Mucosa of descending colon (tissue), 3 donors: ENCODE measurements at regions not wholly inside any gene's neighbourhood (a gene's known extent, or its start where the extent isn't known, plus 50 kb on each side); places are given as distances from the start of the nearest gene placed in this dataset.

Source experiments
- ATAC-seq: fragments of 200-7000 bp; cut with Tn5 transposase; one replicate; pipeline ENCODE4 v1.9.1; 2020; ENCODE audit warnings: mild to moderate bottlenecking, moderate library complexity
- DNase-seq, 3 donors: peaks; one replicate each; pipeline ENCODE4 v3.0.0-alpha.2; 2020
- H3K36me3 ChIP-seq: fragments of 200-600 bp; one replicate; pipeline ENCODE4 v1.8.0; 2021; ENCODE audit warnings: low read depth, mild to moderate bottlenecking
- H3K4me1 ChIP-seq: fragments of 200-600 bp; one replicate; pipeline ENCODE4 v1.8.0; 2021; ENCODE audit warnings: low read depth, mild to moderate bottlenecking
- H3K4me3 ChIP-seq: fragments of 200-600 bp; one replicate; pipeline ENCODE4 v1.8.0; 2021; ENCODE audit warnings: mild to moderate bottlenecking
- H3K9me3 ChIP-seq: fragments of 200-600 bp; one replicate; pipeline ENCODE4 v1.8.0; 2021; ENCODE audit warnings: mild to moderate bottlenecking
- intact Hi-C, 2 donors: fragments of 100-400 bp; cut with DNase I in 1 of 2; cut with micrococcal nuclease in 1 of 2; formaldehyde crosslinking; loops; one replicate each; pipeline versions ENCODE4 v1.11.0 to v1.11.1; 2022; cut with DNase I, micrococcal nuclease
- TF ChIP-seq, protein P1 (sequence below): fragments of 200-600 bp; IDR thresholded peaks from one replicate; pipeline ENCODE4 v1.8.0; 2022; ENCODE audit warnings: antibody characterized with exemption, mild to moderate bottlenecking
- donor health status: DM: no; HTN: no; CAD: no; lungs with moderate emphysema.
- donor health status: DM: no; HTN: no; CAD: no.
- donor health status: DM: no; HTN: yes; CAD: no.

DNA sequence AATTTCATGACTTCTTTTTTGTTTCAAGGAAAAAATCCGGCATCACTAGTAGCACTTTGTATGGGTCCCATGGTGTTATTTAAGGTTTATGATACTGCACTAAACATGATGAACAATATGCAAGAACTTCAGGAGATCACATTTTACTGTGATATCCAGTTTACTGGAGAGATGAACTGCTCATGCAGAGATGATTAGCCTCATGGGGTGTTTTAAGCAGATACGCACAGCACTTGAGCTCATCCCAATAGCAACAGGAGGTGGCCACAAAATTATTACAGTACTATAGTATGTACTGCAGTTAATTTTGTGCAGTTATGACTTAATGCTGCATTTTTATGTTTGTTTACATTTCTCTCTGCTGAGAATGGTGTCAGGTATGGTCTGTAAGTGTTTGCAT lies 303.7 kb upstream of the PCDH15 start:
- Histone ChIP-seq H3K4me3 (no peak overlapping the region), H3K4me1 (no peaks in the 10 kb centered on the region), H3K36me3 (no peaks in the 10 kb centered on the region), H3K9me3 (no peaks in the 10 kb centered on the region)
- TF ChIP-seq, protein P1, sequence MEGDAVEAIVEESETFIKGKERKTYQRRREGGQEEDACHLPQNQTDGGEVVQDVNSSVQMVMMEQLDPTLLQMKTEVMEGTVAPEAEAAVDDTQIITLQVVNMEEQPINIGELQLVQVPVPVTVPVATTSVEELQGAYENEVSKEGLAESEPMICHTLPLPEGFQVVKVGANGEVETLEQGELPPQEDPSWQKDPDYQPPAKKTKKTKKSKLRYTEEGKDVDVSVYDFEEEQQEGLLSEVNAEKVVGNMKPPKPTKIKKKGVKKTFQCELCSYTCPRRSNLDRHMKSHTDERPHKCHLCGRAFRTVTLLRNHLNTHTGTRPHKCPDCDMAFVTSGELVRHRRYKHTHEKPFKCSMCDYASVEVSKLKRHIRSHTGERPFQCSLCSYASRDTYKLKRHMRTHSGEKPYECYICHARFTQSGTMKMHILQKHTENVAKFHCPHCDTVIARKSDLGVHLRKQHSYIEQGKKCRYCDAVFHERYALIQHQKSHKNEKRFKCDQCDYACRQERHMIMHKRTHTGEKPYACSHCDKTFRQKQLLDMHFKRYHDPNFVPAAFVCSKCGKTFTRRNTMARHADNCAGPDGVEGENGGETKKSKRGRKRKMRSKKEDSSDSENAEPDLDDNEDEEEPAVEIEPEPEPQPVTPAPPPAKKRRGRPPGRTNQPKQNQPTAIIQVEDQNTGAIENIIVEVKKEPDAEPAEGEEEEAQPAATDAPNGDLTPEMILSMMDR, result no peak
- intact Hi-C loops, result no loop called here
- DNase-seq (no peak), ATAC-seq (no peak)

GRCh38 chr10:55098452-55098851 lies 297.4 kb upstream of the PCDH15 start:
- TF ChIP-seq, protein P1, result no peak
- no peaks in the 10 kb centered on the region for H3K9me3 ChIP-seq
- H3K36me3 ChIP-seq, result no peaks in the 10 kb centered on the region
- no peaks in the 10 kb centered on the region for H3K4me1 ChIP-seq
- H3K4me3 ChIP-seq, result no peak overlapping the region
- DNase-seq (no peak), ATAC-seq (no peak)
- intact Hi-C loops, result no loop called here

DNA sequence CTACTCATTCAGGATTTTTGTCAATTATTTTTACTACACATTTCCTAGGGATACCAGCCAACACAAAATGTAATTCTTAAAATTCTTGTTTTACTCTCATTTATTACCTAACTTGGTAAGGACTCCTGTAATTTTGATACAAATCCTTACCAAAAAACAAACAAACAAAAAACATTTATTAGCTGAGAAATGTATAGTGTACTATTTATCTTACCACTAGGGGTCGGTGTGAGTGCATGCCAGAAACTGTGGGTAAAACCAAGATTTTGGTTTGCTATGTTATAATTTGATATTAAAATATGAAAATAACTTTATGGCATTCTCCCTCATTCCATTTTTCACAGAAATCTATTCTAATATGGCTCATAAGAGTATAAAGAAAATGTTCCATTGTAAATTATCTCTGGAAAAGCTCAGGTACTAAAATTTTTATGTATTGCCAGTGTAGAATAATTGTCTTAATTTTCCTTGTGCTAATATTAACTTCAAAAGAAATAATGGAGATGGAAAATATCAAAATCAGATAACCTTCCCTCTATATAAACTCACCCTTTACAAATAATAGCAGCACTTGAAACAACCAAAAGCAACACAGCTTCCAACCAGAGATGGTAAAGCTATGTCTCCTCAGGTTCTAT lies 290.8 kb upstream of the PCDH15 start:
- TF ChIP-seq, protein P1, result peak; percentile 11
- DNase-seq (no peak), ATAC-seq (no peak)
- no peak overlapping the region for H3K4me3 ChIP-seq
- no peaks in the 10 kb centered on the region for H3K9me3 ChIP-seq
- H3K36me3 ChIP-seq, result no peaks in the 10 kb centered on the region
- H3K4me1 ChIP-seq, result no peaks in the 10 kb centered on the region
- intact Hi-C loops, result no loop called here

DNA sequence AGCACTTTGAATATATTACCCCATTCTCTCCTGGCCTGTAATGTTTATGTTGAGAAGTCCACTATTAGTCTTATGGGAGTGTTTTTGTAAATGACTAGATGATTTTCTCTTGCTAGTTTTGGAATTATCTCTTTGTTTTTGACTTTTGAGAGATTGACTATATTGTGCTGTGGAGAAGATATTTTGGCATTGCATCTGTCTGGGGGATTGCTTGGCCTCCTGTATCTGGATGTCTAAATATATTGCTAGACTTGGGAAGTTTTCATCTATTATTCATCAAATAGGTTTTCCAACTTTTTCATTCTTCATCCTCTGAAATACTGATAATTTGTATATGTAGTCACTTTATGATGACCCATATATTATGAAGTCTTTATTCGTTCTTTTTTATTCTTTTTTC lies 277.1 kb upstream of the PCDH15 start:
- Histone ChIP-seq H3K9me3 (no peaks in the 10 kb centered on the region), H3K36me3 (no peaks in the 10 kb centered on the region), H3K4me3 (no peak overlapping the region), H3K4me1 (no peaks in the 10 kb centered on the region)
- intact Hi-C loops, result no loop called here
- DNase-seq (no peak), ATAC-seq (no peak)
- TF ChIP-seq, protein P1, result no peak

GRCh38 chr10:55065185-55065584 lies 264.2 kb upstream of the PCDH15 start:
- H3K4me3 ChIP-seq, result no peak overlapping the region
- ATAC-seq (peak; percentile 52), DNase-seq (no peak)
- H3K36me3 ChIP-seq, result no peaks in the 10 kb centered on the region
- intact Hi-C loops, result no loop called here
- no peaks in the 10 kb centered on the region for H3K9me3 ChIP-seq
- TF ChIP-seq, protein P1, result no peak
- no peaks in the 10 kb centered on the region for H3K4me1 ChIP-seq

GRCh38 chr10:55063811-55064210 lies 262.8 kb upstream of the PCDH15 start:
- H3K4me1 ChIP-seq, result no peaks in the 10 kb centered on the region
- H3K9me3 ChIP-seq, result no peaks in the 10 kb centered on the region
- TF ChIP-seq, protein P1, result no peak
- H3K36me3 ChIP-seq, result no peaks in the 10 kb centered on the region
- H3K4me3 ChIP-seq, result no peak overlapping the region
- DNase-seq (no peak), ATAC-seq (no peak)
- intact Hi-C loops, result no loop called here
